NCI-H2029 treated with DMSO at 0.1 percent for 48 hours (cell line): ENCODE measurements at regions not wholly inside any gene's neighbourhood (a gene's known extent, or its start where the extent isn't known, plus 50 kb on each side); places are given as distances from the start of the nearest gene placed in this dataset.

ENCODE experiments used
- DNase-seq: peaks from one replicate; lab custom pipeline; 2025; lab: John Stamatoyannopoulos, UW

DNA sequence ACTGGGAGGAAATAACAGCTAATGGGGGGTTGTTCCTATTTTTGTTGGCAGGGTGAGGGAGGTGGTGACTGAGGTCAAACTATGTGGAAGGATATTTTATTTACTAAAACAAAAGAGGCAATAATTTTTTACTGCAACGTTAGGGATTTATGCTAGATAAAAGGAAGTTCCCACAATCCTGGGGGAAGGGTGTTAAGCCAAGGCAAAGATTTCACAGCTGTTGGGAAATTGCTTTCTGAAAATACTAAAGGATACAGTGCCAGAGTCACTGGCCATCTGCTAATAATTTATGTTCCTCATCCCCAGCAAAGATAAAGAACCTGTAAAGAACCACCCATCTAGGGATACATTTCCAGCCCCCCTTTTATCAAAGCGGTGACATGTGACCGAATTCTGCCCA is 756.0 kb upstream of the RBFOX1 start:
- no peak for DNase-seq

DNA sequence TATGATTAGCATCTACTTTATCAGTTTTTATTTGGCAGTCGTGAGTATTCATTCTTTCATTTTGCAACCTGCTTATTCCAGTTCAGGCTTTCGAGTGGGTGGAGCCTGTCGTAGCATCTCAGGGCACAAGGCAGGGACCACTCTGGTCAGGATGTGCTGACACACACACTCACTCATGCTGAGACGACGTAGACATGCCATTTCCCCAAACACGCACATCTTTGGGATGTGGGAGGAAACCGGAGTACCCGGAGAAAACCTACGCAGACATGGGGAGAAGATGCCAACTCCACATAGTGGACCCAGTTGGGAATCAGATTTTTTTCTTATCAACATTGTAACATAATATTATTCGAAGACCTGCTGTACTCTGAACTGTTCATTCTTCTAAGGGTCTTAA is 756.5 kb upstream of the RBFOX1 start:
- DNase-seq = no peak

DNA sequence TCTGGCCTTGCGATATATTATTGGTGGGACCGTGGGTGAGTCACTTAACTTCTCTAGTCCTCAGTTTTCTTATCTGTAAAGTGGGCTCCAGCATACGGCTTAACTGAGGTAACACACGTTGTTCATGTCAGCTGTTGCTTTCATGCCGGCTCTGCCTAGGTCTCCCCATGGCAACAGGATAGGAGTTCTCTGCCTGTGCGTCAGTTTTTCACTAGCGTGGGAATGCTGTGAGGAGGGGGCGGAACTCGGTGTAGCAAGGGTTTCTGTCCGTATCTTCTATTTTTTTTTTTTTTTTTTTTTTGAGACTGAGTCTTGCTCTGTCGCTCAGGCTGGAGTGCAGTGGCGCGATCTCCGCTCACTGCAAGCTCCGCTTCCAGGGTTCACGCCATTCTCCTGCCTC is 758.5 kb upstream of the RBFOX1 start:
- no peak for DNase-seq

DNA sequence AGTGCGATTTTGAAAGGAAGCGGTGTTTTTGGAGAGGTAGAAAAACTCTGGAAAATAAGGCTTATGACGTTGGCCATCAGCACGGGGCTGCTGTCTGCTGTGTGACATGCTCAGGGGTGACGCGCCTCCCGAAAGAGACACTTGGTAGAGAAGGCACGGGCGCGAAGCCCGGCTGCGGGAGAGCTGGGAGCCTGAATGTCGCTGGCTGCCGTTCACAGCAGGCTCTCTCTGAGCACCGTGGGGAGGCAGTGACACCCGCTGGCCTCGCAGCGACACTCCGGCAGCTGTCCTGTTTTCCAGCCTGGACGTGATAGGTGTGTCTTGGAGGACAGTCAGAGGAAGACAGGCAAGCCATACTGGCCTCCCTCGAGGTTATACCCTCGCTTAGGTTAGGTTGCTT is 759.1 kb upstream of the RBFOX1 start:
- no peak for DNase-seq

DNA sequence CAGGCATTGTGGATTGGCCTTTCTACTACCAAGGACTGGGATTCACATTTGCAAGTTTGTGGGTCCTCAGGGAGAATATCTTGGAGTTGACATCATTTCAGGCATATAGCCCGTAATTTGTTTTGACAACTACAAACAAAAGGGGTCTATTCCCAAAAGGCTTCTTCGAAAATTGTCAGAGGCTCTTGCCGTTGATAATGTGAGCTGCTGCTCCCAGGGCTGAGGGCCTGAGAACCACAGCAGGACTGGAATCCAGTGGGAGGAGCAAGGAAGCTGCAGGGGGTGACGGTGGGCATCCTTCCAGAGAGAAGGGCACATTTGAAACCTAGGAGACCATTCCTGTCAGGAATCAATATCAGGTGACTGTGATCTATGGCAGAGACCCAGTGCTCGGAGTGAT is 761.6 kb upstream of the RBFOX1 start:
- no peak for DNase-seq

DNA sequence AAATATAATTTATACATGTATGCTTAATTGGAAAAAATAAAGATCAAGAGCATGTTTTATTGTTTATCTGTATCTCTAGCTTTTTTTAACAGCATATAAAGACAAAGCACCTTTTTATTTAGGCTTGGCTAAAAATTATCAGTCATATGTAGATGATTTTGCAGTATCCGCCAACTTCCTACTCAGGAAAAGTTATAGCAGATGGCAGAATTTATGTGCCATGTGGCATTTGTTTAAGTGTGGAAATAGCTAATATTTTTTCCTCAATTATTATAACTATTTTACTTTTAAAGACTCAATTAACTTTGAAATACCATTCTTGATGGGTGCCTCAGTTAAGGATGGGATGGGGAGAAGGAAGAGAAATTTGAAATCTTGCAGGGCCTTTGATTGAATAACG is 762.1 kb upstream of the RBFOX1 start:
- no peak for DNase-seq

DNA sequence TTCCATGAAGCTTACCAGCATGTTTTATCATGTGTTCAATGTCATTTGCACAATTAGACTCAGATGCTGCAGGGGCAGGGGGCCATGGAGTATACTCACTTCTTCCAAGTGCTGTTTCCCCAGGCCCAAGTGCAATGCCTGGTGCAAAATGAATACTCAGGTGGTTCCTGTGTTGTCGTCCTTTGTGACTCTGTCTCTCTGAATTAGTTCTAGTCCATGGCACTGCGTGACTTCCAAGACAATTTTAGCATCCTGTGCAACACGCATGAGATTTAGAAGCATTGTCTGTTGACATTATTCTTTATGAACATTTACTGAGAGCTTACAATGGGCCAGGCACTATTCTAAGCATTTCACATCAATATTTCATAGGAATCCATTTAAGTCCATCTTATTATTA is 769.7 kb upstream of the RBFOX1 start:
- no peak for DNase-seq

DNA sequence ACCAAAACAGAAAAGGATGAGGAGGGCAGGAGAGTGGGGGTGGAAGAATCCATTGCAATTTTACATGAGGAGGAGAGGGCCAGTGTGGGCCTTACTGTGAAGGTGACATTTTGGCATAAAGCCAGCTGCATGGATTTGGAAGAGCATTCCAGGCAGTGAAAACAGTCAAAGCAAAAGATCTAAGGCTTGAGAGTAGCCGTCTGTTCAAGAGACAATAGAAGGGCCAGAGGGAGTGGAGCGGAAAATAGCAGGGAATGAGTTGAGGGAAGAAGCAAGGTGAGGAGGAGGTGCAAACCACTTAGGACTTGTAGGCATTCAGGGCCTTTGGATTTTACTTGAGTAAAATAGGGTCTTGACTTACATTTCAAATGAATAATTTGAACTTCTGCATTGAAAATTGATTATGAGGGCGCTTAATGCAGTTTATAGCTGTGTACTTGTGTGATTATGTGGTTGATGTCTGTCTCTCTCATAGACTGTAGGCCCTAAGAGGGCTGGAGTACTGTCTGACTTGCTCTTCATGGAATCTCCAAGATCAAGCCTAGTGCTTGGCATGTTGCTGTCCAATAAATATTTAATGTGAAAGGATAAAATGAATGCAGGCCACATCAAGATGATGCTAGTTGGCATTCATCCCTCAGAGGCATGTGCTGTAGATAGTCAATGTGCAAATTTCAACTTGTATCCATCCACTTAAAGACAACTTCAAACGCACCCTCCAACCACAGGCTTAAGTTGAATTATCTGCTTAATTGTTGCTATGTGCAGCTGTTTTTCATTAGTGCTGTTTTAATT is 772.1 kb upstream of the RBFOX1 start:
- no peak for DNase-seq

DNA sequence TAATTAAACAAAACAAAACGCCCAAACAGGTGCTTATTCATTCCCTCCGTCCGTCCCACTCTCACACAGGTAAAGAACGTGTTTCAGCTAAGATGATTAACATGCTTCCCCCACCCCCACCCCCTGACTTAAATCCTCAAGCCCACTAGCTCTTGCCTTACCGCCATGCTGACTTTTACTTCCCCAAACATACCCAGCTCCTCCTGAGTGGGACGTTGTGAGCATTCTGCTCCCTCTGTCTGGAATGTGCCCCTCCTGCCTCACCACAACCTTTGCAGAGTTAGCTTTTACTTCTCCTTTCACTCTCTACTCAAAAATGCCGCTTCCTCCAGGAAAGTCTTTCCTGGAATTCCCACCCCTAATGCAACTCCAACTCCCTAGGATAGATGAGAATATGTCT is 774.0 kb upstream of the RBFOX1 start:
- no peak for DNase-seq

DNA sequence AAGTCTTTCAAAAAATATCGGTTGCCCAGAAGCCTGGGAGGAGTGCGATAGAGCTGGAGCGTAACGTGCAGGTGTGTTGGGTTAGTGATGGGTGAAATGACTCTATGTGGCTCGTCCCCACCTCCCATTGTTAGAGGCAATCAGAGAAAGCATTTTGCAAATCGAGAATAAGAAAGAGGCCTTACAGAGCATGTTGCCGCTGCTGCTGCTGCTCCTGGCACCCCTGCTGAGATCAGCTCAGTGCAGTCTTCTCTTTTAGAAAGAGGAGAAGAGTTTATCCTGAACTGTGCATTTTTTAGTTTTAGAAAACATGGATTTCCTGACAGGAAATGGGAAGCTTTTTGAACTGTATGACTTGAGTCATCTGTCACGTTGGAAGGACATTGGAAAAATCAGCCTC is 774.5 kb upstream of the RBFOX1 start:
- DNase-seq = no peak

DNA sequence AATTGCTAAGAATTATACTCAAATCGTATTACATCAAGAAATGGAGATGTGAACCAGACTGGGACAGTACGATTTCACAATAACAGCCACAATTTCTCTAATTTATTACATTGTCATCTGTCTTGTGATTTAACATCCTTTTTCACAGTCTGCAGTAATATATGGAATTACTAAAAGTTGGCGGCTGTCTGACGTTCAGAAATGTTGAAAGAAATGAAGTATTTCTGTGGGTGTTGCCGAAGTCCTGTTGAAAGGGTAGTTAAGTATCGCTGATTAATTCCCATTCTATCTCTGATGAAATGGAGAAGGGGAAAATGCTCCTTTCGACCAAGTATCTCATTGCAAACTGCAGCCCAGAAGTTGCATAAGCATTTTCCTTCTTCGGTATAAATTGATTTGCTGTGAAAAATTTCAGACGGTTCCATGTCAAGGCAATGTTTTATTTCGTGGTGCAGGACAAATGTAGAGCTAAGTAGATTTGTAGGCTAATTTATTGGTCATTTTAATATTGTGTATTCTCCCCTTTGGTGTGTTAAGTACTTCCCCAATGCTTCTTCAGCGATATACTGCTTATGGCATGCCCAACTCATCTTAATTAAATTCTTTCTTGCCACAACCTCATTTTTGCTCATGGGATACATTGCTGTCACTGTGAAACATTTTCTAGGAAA is 775.2 kb upstream of the RBFOX1 start:
- no peak for DNase-seq

DNA sequence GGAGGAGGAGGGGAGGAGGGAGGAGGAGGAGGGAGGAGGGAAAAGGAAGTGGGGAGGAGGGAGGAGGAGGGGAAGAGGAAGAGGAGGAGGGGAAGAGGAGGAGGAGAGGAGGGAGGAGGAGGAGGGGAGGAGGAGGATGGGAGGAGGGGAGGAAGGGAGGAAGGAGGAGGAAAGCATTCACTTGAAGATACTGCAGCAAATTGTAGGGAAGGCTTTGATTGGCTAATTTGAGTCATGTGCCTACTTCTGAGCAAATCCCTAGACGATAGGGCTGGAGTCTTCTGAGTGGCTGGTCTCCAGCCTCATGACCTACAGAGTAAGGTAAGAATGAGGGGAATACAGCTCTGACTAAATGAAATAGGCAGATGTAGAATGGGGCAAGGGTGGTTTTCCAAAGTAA is 783.2 kb upstream of the RBFOX1 start:
- DNase-seq = no peak

DNA sequence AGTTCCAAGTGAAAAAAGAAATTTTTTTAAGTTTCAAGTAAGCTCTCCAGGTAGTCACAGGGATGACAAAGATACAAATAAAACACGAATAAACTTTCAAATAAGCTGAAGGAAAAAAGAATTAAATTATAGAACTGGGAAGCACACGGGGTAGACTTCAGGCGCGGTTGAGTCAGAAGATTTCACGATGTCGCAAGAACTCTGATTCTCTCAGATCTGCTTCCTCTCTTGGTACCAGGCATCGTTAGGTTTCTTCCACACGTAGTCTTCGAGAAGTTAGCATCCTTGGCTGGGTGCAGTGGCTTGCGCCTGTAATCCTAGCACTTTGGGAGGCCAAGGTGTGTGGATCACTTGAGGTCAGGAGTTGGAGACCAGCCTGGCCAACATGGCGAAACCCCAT is 784.1 kb upstream of the RBFOX1 start:
- no peak for DNase-seq

DNA sequence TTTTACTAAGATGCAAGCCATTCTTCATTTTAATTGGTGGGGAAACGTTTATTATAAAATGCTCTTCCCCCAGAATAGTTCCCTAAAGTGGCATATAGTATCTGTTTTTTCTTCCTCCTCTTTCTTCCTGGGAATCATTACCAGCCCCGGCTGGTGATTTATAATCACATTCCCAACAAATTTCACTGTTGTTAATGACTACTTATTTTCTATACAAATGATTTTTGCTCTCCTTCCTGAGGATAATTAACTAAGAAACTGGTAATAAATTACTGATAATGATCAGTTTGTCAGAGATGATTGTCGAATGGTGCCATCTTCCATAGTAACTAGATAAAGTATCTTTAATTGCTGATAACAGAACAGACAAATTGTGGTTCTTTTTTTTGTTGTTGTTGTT is 785.5 kb upstream of the RBFOX1 start:
- DNase-seq = no peak

DNA sequence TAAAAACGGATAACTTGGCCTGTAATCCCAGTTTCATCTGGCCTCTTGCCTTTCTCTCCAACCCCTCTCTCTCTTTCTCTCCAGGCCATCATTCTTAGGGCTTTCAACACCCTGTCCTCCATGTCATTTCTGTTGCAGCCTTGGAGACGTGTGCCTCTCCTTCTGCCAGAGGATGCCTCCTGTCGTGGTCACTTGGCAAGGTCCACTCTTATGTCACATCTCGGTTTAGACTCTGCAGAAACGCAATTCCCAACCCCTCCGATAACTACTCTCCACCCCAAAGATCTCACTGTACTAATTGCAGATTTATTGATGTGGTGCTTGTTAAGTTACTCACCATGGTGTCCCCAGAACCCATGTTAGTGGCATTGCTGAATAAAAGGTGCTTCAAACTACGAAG is 787.3 kb upstream of the RBFOX1 start:
- no peak for DNase-seq

DNA sequence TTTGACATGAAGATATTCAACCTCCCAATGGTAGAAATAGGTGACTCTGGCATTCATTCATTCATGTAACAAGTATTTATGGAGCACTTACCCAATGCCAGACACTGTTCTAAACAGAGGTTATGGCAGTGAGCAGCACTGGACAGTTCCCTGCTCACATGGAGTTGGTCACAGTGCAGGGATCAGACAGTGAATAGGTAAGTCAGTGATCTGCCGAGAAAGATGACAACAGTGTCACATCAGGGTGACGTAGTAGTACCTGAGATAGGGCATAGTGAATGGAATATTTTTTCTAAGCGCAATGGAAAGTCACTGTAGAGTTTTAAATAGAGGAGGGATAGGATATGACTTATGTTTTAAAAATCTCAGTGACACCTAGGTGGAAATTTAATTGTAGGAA is 791.4 kb upstream of the RBFOX1 start:
- no peak for DNase-seq

DNA sequence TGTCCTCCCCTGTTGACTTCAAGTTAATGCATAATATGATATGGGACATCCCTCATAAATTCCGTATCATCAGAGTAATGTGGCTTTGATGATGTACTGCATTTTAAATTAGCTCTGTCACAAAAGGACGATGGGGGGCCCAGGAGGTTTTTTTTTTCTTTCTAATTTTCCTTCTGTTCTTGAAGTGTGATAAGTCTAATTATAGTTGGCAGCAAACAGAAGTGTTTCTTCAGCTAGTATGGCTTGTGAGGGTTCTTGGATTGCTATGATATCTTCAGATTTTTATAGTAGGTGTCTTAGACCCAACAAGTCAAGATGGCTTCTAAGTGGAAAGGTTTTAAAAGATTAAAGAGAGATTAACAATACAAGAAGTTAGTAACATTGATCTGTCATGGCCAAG is 796.2 kb upstream of the RBFOX1 start:
- no peak for DNase-seq

DNA sequence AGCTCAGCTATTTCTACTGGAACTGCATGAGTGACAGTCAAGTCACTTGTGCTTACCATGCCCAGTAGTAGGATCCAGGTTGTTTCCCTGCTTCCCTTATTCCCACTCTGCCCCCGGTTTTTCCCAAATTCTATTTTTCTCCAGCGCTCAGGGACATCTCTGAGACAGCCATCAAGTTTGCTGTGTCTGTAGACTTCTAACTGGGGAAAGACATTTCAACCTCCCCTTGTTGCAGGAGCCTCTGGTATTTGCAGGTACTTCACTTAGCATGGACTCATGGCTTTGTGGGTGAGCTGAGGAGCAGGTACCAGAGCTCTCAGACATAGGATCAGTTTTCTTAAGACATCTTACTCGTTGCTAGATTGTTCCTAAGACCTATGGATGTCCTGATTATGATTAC is 801.6 kb upstream of the RBFOX1 start:
- DNase-seq = no peak

DNA sequence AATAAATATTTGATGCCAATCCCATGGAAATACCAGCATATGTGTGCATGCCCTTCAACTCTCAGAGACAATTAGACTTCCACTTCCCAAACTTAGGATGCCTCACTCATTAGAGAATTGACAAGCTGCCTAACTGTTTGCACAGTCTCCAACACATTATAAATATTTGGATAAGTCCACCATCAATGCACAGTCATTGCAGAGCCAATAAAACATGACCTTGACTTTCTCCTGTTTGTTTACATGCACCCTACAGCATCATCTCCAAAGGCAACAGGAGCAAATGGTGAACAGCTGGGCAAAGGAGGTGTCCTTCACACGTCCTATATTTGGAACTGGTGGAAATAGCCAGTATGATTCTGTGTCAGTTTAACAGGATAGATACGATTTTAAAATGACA is 804.4 kb upstream of the RBFOX1 start:
- DNase-seq = no peak

DNA sequence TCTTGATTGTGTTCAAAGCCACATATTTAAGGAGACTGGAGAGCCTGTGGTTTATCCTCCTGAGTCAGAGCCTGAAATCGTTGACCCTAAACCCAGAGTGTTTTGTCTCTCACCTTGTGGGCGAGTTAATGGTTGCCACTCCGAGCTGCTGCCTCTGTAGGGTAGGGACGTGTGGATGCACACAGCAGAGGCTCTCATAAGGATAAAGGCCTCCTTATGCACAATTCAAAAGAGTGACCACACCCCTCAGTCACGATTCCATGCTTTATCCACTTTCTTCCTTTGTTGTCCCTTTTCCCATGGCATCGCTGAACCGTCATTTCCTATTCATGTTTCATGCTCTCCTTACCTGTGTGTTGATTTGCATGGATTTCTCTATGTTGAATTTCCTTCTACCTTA is 805.0 kb upstream of the RBFOX1 start:
- DNase-seq = no peak

DNA sequence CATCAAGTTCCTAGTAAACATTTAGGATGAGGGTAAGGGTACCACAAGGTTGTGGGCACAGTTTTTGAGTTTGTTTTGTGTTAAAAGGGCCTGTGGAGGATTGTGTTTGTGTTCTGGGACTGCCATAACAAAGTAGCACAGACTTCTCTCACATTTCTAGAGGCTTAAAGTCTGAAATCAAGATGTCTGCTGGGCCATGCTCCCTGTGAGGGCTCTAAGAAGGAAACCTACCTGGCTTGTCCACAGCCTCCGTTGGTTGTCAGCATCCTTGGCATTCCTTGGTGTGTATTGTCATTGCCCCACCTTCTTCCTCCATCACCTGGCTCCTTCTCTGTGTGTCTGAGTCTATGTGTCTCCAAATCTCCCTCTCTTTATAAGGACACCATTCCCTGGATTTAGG is 808.1 kb upstream of the RBFOX1 start:
- DNase-seq = no peak

DNA sequence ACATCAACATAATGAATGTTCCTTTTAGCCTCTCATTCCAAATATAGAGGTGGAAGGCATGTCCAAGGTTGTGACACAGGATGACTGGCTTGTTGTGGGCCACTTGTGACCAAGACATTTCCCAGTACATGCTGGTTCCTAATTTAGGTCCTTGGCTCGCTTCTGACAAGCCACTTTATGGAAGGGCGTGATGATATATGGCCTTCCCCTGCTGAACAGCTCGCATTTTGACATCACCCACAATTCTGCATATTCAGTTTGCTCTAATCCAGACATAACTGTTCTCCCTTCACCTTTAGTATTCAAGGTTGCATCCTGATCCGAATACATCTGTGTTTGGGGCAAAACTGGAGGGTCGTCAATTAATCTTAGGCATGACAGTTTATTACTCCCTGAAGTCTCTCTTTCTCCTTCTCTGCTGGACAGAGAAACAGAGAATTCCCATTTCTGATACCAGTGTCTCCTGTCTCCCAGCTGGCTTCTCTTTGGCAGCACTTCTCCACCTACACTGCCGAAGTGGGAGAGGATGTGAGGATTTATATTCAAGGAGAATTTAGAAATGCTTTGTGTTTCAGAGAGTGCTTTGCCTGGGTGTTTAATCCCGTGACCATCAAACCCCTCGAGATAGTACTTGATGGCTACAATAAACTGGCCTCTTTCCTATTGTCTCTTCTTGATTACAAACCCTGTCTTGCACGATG is 815.5 kb upstream of the RBFOX1 start:
- no peak for DNase-seq

DNA sequence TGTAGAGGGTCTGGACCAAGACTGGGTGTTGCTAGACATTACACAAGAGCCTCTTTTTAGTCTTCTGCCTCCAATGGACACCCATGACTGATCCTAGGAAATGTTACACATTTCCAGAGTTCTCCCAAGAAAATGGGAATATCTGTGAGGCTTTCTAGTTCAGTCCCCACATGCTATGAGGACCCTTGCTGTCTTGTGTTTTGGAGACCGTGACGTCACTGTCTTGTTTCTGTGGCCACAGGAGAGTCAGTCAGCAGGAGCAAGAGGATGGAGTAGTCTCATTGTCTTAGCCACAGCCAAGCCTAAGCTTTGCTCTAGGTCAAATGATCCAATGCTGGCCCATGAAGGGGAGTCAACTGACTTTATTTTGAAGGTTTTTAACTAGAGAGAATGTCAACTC is 820.1 kb upstream of the RBFOX1 start:
- DNase-seq = no peak
